TTC549 (cell line): ENCODE measurements at regions not wholly inside any gene's neighbourhood (a gene's known extent, or its start where the extent isn't known, plus 50 kb on each side); places are given as distances from the start of the nearest gene placed in this dataset.
A peak's percentile ranks its signal among the peaks of the same experiment; 100 is the strongest.

Experiments
- FAIRE-seq: peaks from 2 replicates; lab custom pipeline; 2012; peaks lifted over from hg19 to GRCh38; lab: Jason Lieb, UNC

GRCh38 chr20:57804470-57805250 is 94.8 kb upstream of the PMEPA1 start:
- FAIRE-seq, result no peak

GRCh38 chr20:57803508-57804005 is 93.7 kb upstream of the PMEPA1 start:
- no peak for FAIRE-seq

- FAIRE-seq, result no peak
These were observed 93.1 kb upstream of the PMEPA1 start for GRCh38 chr20:57802765-57803507.

GRCh38 chr20:57801581-57801980 is 91.8 kb upstream of the PMEPA1 start:
- no peak for FAIRE-seq

- FAIRE-seq, result no peak
These were observed 91.1 kb upstream of the PMEPA1 start for GRCh38 chr20:57800791-57801430.

- FAIRE-seq, result peak; percentile 31
These were observed 87.6 kb upstream of the PMEPA1 start for GRCh38 chr20:57797401-57797800.

GRCh38 chr20:57795977-57796560 is 86.3 kb upstream of the PMEPA1 start:
- FAIRE-seq, result no peak

GRCh38 chr20:57795342-57795697 is 85.5 kb upstream of the PMEPA1 start:
- FAIRE-seq, result no peak

GRCh38 chr20:57794600-57795341 is 85.0 kb upstream of the PMEPA1 start:
- no peak for FAIRE-seq

- FAIRE-seq, result no peak
These were observed 84.2 kb upstream of the PMEPA1 start for GRCh38 chr20:57794036-57794435.

GRCh38 chr20:57793421-57793820 is 83.6 kb upstream of the PMEPA1 start:
- FAIRE-seq, result no peak

- no peak for FAIRE-seq
These were observed 82.7 kb upstream of the PMEPA1 start for GRCh38 chr20:57792386-57793080.

GRCh38 chr20:57791966-57792365 is 82.2 kb upstream of the PMEPA1 start:
- FAIRE-seq, result no peak

- FAIRE-seq, result no peak
These were observed 81.6 kb upstream of the PMEPA1 start for GRCh38 chr20:57791178-57791962.

- FAIRE-seq, result no peak
These were observed 80.4 kb upstream of the PMEPA1 start for GRCh38 chr20:57790176-57790575.

GRCh38 chr20:57788936-57789613 is 79.3 kb upstream of the PMEPA1 start:
- FAIRE-seq, result no peak

- FAIRE-seq, result no peak
These were observed 78.4 kb upstream of the PMEPA1 start for GRCh38 chr20:57787990-57788781.

- no peak for FAIRE-seq
These were observed 77.6 kb upstream of the PMEPA1 start for GRCh38 chr20:57787151-57787989.
